BJ (cell line): ENCODE measurements at regions not wholly inside any gene's neighbourhood (a gene's known extent, or its start where the extent isn't known, plus 50 kb on each side); places are given as distances from the start of the nearest gene placed in this dataset.
A peak's percentile ranks its signal among the peaks of the same experiment; 100 is the strongest.

Source experiments
- CTCF ChIA-PET: fragments of 350-600 bp; formaldehyde crosslinking; extraction: SDS; loops from one replicate; lab custom pipeline; 2021; ENCODE audit warnings: antibody characterized with exemption, inconsistent platforms; lab: Yijun Ruan, JAX
- POLR2A ChIA-PET: fragments of 300-600 bp; sonication (Branson Sonifier 250); formaldehyde crosslinking; extraction: SDS; loops from one replicate; lab custom pipeline; 2021; ENCODE audit warnings: antibody characterized with exemption; lab: Charles Lee
- DNase-seq: peaks from one replicate; pipeline ENCODE4 v3.0.0-alpha.2; 2011; ENCODE audit warnings: low read depth
- H3K27me3 ChIP-seq: 2 replicates; pipeline ENCODE4 v1.6.0; 2011; ENCODE audit warnings: low read length; ENCODE audit not compliant: control insufficient read depth, insufficient read depth
- H3K36me3 ChIP-seq: 2 replicates; pipeline ENCODE4 v1.5.1; 2011; ENCODE audit warnings: low read length; ENCODE audit not compliant: control insufficient read depth, insufficient read depth
- H3K4me3 ChIP-seq: 2 replicates; pipeline ENCODE4 v1.5.1; 2011; ENCODE audit warnings: low read depth, mild to moderate bottlenecking, control low read depth, low read length
- TF ChIP-seq, protein P1 (sequence below): IDR thresholded peaks from 2 replicates; pipeline ENCODE4 v1.5.1; 2011; ENCODE audit warnings: low read depth, mild to moderate bottlenecking, control low read depth, inconsistent platforms, low read length, moderate library complexity; ENCODE audit not compliant: insufficient read depth

DNA sequence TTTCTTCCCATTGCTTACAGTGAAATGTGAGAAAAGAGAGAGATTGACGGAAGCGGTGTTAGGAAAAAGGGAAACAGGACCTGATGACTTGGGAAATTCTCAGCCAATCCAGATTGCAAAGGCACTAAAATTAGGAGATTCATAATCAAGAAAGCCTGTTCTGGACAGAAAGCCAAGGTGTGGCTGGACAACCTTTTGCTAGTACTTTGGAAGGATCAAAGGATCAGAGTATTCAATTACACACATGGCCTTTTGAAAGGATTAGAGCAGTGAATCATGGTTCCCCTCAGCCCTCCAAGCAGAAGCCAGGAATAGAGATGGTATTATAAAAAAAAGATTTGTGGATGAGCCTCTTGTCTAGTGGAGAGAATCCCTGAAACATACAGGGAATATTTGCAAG, 669.8 kb upstream of the ADAMTS5 start:
- TF ChIP-seq, protein P1, sequence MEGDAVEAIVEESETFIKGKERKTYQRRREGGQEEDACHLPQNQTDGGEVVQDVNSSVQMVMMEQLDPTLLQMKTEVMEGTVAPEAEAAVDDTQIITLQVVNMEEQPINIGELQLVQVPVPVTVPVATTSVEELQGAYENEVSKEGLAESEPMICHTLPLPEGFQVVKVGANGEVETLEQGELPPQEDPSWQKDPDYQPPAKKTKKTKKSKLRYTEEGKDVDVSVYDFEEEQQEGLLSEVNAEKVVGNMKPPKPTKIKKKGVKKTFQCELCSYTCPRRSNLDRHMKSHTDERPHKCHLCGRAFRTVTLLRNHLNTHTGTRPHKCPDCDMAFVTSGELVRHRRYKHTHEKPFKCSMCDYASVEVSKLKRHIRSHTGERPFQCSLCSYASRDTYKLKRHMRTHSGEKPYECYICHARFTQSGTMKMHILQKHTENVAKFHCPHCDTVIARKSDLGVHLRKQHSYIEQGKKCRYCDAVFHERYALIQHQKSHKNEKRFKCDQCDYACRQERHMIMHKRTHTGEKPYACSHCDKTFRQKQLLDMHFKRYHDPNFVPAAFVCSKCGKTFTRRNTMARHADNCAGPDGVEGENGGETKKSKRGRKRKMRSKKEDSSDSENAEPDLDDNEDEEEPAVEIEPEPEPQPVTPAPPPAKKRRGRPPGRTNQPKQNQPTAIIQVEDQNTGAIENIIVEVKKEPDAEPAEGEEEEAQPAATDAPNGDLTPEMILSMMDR: no peak
- DNase-seq: no peak

DNA sequence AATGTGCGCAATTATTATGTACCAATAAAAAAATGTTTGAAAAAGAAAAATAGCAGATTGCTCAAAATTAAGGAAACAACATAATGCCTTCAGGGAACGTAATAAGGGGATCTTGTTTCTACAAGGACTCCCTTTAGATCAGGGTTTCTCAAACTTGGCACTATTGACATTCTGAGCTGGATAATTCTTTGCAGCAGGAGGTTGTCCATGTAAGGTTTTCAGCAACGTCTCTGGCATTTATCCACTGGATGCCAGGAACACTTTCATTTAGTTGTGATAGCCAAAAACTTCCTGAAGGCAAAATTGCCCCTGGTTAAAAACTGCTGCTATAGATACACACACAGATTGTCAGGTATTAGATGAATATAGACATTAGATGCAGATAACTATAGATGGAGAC, 666.7 kb upstream of the ADAMTS5 start:
- ChIA-PET CTCF (interaction anchor here (1.2 kb wide), 1 partner anchor 50 kb away, joined by 3 read pairs; no protein-coding TSS in a partner anchor), POLR2A (no interaction called here)
- Histone ChIP-seq H3K36me3 (no peaks in the 10 kb centered on the region), H3K4me3 (no peak overlapping the region), H3K27me3 (no peaks in the 10 kb centered on the region)
- no peak for DNase-seq
- TF ChIP-seq, protein P1: no peak

More for the DNA sequence above, 669.8 kb upstream of the ADAMTS5 start:
- POLR2A ChIA-PET: no interaction called here
- CTCF ChIA-PET: no interaction called here
- Histone ChIP-seq H3K27me3 (no peaks in the 10 kb centered on the region), H3K4me3 (no peak overlapping the region), H3K36me3 (no peaks in the 10 kb centered on the region)

DNA sequence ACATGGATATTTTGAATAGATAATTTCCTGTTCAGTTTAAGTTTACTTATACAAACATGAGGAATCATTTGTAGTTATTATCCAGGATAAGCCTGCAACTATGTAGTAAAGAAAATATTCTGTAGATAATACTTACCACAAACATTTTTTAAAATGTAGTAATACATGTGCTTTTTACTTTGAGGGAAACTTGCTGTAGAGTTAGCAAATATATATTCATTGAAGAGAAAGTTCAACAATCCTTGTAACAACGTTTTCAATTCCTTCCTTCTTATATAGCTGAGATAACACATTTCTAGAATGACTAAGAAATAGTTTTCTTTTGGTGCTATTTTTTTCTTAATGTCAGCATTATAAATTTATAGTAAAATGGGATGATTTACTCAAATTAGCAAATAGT, 664.6 kb upstream of the ADAMTS5 start:
- Histone ChIP-seq H3K4me3 (no peak overlapping the region), H3K36me3 (no peaks in the 10 kb centered on the region), H3K27me3 (no peaks in the 10 kb centered on the region)
- TF ChIP-seq, protein P1: no peak
- POLR2A ChIA-PET: no interaction called here
- peak; percentile 17 for DNase-seq
- CTCF ChIA-PET: no interaction called here

DNA sequence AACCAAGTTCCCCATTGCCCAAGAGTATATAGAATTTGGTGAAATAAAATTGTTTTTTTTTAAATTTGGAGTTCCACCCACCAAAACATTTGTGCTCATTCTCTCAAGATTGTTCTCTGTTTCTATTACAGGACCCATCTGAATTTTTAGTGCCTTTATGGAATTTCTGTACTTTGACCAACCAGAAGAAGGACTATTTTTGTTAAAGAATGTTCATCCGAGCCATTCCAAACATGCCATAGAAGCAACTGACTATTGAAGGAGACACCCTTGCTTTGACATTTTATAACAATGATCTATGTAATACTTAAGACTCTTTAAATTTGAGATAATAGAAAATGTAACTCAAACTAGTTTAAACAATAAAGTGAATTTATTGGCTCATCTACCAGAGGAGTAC, 655.7 kb upstream of the ADAMTS5 start:
- H3K4me3 ChIP-seq: no peak overlapping the region
- H3K36me3 ChIP-seq: no peaks in the 10 kb centered on the region
- no peak for DNase-seq
- ChIA-PET POLR2A (no interaction called here), CTCF (interaction anchor here (1.1 kb wide), 1 partner anchor 56 kb away, joined by 4 read pairs; no protein-coding TSS in a partner anchor)
- H3K27me3 ChIP-seq: no peaks in the 10 kb centered on the region
- TF ChIP-seq, protein P1: no peak

DNA sequence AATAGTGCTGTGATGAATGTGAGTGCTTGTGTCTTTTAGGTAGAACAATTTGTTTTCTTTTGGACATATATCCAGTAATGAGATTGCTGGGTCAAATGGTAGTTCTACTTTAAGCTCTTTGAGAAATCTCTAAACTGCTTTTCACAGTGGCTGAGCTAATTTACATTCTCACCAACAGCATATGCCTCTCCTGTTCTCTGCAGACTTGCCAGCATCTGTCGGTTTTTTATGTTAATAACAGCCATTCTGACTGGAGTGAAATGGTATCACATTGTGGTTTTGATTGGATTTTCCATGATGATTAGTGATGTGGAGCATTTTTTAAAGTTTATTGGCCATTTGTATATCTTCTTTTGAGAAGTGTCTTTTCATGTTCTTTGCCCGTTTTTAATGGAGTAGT, 647.3 kb upstream of the ADAMTS5 start:
- CTCF ChIA-PET: no interaction called here
- POLR2A ChIA-PET: no interaction called here
- H3K36me3 ChIP-seq: no peaks in the 10 kb centered on the region
- H3K27me3 ChIP-seq: no peaks in the 10 kb centered on the region
- DNase-seq: no peak
- H3K4me3 ChIP-seq: no peak overlapping the region
- TF ChIP-seq, protein P1: no peak
